Stomach (tissue), 8 donors: ENCODE measurements at regions not wholly inside any gene's neighbourhood (a gene's known extent, or its start where the extent isn't known, plus 50 kb on each side); places are given as distances from the start of the nearest gene placed in this dataset.

ENCODE experiments used
- DNase-seq, 2 donors: peaks; one replicate each; pipeline versions ENCODE4 v3.0.0 to v3.0.0-alpha.2; 2013 to 2019
- H3K27ac ChIP-seq, 5 donors: fragments of 200-600 bp in 4 of 5; sonication (generic) in 4 of 5; one replicate each; pipeline ENCODE4 v1.5.1; 2013 to 2019; ENCODE audit warnings: mild to moderate bottlenecking in 1 of 5, moderate library complexity in 1 of 5
- H3K27me3 ChIP-seq, 3 donors: fragments of 200-600 bp; sonication (generic); one replicate each; pipeline ENCODE4 v1.5.1; 2017 to 2019; ENCODE audit warnings: mixed run types in 1 of 3
- H3K36me3 ChIP-seq, 4 donors: fragments of 200-600 bp; sonication (generic); 1 replicate in 3 of 4; 2 replicates in 1 of 4; pipeline ENCODE4 v1.5.1; 2016 to 2019
- H3K4me1 ChIP-seq, 4 donors: fragments of 200-600 bp; sonication (generic); one replicate each; pipeline ENCODE4 v1.5.1; 2016 to 2019
- H3K4me3 ChIP-seq, 4 donors: fragments of 200-600 bp; sonication (generic) in 3 of 4; one replicate each; pipeline ENCODE4 v1.5.1; 2016 to 2019; ENCODE audit warnings: mild to moderate bottlenecking in 1 of 4
- H3K9me3 ChIP-seq, 4 donors: fragments of 200-600 bp; sonication (generic); one replicate each; pipeline ENCODE4 v1.5.1; 2016 to 2019
- CTCF ChIP-seq, 7 experiments: fragments of 450-650 bp in 4 of 7; fragments of 200-600 bp in 3 of 7; sonication (generic) in 3 of 7; IDR thresholded peaks; one replicate each; pipeline ENCODE4 v1.5.1; 2016 to 2019; ENCODE audit warnings: antibody characterized with exemption in 7 of 7, control low read depth in 2 of 7, mild to moderate bottlenecking in 1 of 7
- EP300 ChIP-seq: sonication (generic); formaldehyde crosslinking; IDR thresholded peaks from one replicate; pipeline ENCODE4 v1.6.1; 2017; ENCODE audit warnings: antibody characterized with exemption
- POLR2A ChIP-seq, 4 donors: fragments of 450-650 bp; IDR thresholded peaks; one replicate each; pipeline ENCODE4 v1.6.1; 2016; ENCODE audit warnings: antibody characterized with exemption in 4 of 4, control low read depth in 2 of 4, mild to moderate bottlenecking in 1 of 4, moderate library complexity in 1 of 4
- POLR2AphosphoS5 ChIP-seq, 3 donors: sonication (generic); formaldehyde crosslinking; IDR thresholded peaks; one replicate each; pipeline ENCODE4 v1.6.1; 2016; ENCODE audit warnings: antibody characterized with exemption in 3 of 3
- WGBS, 5 donors: extraction: QIAGEN DNeasy Blood & Tissue Kit in 3 of 5; methylation state at CpG; one replicate each; pipeline versions ENCODE4 v1.1.5 to v1.1.7; 2013 to 2018; 5-methylcytosine and 5-hydroxymethylcytosine counted together
- intact Hi-C: fragments of 100-400 bp; cut with DNase I; formaldehyde crosslinking; loops from one replicate; pipeline ENCODE4 v1.15.1; 2023; ENCODE audit warnings: low total_unique reads
- donor health status: healthy with polysubstance abuse.
- donor health status: Bipolar disorder and iron deficiency.
- donor health status: healthy.

- H3K4me3 ChIP-seq = no peak overlapping the region
- H3K27me3 ChIP-seq = no peaks in the 10 kb centered on the region
- no peaks in the 10 kb centered on the region for H3K4me1 ChIP-seq
- WGBS, 5 donors = 84 to 92% (median 88%) methylated on average over 5 of the region's 5 CpGs
- TF ChIP-seq CTCF (IDR thresholded peaks at IDR 0.05) (no peak), EP300 (no peak), POLR2A (IDR thresholded peaks at IDR 0.05) (no peak), POLR2AphosphoS5 (IDR thresholded peaks at IDR 0.05) (no peak)
- H3K9me3 ChIP-seq = no peaks in the 10 kb centered on the region
- no peak for DNase-seq
- no peak overlapping the region for H3K27ac ChIP-seq
- intact Hi-C loops = no loop called here
- no peaks in the 10 kb centered on the region for H3K36me3 ChIP-seq
These were observed 72.7 kb upstream of the LIMCH1 start for GRCh38 chr4:41465146-41465761.

- Histone ChIP-seq H3K36me3 (no peaks in the 10 kb centered on the region), H3K4me3 (no peak overlapping the region), H3K9me3 (no peaks in the 10 kb centered on the region), H3K27ac (no peak overlapping the region), H3K4me1 (no peaks in the 10 kb centered on the region), H3K27me3 (no peaks in the 10 kb centered on the region)
- intact Hi-C loops = no loop called here
- TF ChIP-seq EP300 = no peak
- DNase-seq = no peak
- whole genome bisulfite sequencing, 5 donors = 74 to 79% (median 76%) methylated on average over 2 of the region's 2 CpGs
These were observed 71.7 kb upstream of the LIMCH1 start for GRCh38 chr4:41466249-41466648.

- no peak for TF ChIP-seq POLR2A (IDR thresholded peaks at IDR 0.05)
- TF ChIP-seq POLR2AphosphoS5 (IDR thresholded peaks at IDR 0.05) = no peak
- TF ChIP-seq CTCF (IDR thresholded peaks at IDR 0.05) = no peak
- TF ChIP-seq EP300 = no peak
- intact Hi-C loops = no loop called here
- Histone ChIP-seq H3K27ac (no peak overlapping the region), H3K4me3 (no peak overlapping the region), H3K9me3 (no peaks in the 10 kb centered on the region), H3K36me3 (no peaks in the 10 kb centered on the region), H3K27me3 (no peaks in the 10 kb centered on the region), H3K4me1 (peaks cover 0 to under 1% (median 0%) of the 10 kb centered on the region in 4 donors)
- DNase-seq = no peak
- 28 to 67% (median 39%) methylated on average over 1 of the region's 1 CpG for WGBS, 5 donors
These were observed 69.8 kb upstream of the LIMCH1 start for GRCh38 chr4:41468122-41468521.

- peaks cover 0 to 5% (median 0%) of the 10 kb centered on the region in 4 donors for H3K4me1 ChIP-seq
- H3K9me3 ChIP-seq = no peaks in the 10 kb centered on the region
- intact Hi-C loops = no loop called here
- no peaks in the 10 kb centered on the region for H3K27me3 ChIP-seq
- 67 to 75% (median 72%) methylated on average over 9 of the region's 9 CpGs for WGBS, 5 donors
- H3K4me3 ChIP-seq = no peak overlapping the region
- H3K27ac ChIP-seq = no peak overlapping the region
- TF ChIP-seq EP300 = no peak
- TF ChIP-seq CTCF (IDR thresholded peaks at IDR 0.05) = no peak
- no peak for TF ChIP-seq POLR2AphosphoS5 (IDR thresholded peaks at IDR 0.05)
- no peak for TF ChIP-seq POLR2A (IDR thresholded peaks at IDR 0.05)
- no peak for DNase-seq
- H3K36me3 ChIP-seq = no peaks in the 10 kb centered on the region
These were observed 66.6 kb upstream of the LIMCH1 start for GRCh38 chr4:41471126-41472071.

- Histone ChIP-seq H3K36me3 (no peaks in the 10 kb centered on the region), H3K27me3 (no peaks in the 10 kb centered on the region), H3K4me3 (no peak overlapping the region), H3K27ac (no peak overlapping the region), H3K4me1 (peaks cover 0 to 5% (median 0%) of the 10 kb centered on the region in 4 donors), H3K9me3 (no peaks in the 10 kb centered on the region)
- WGBS, 5 donors = 80 to 87% (median 85%) methylated on average over 5 of the region's 5 CpGs
- TF ChIP-seq POLR2A (IDR thresholded peaks at IDR 0.05) (no peak), EP300 (no peak), POLR2AphosphoS5 (IDR thresholded peaks at IDR 0.05) (no peak), CTCF (IDR thresholded peaks at IDR 0.05) (no peak)
- DNase-seq = no peak
- intact Hi-C loops = no loop called here
These were observed 65.9 kb upstream of the LIMCH1 start for GRCh38 chr4:41472081-41472480.
